HG03354 (cell line): ENCODE measurements at regions not wholly inside any gene's neighbourhood (a gene's known extent, or its start where the extent isn't known, plus 50 kb on each side); places are given as distances from the start of the nearest gene placed in this dataset.

ENCODE experiments used
- ATAC-seq: cut with Tn5 transposase; IDR thresholded peaks from one replicate; pipeline ENCODE4 v1.9.1; 2021; ENCODE audit warnings: mild to moderate bottlenecking; ENCODE audit not compliant: unreplicated experiment, poor library complexity, severe bottlenecking

- ATAC-seq = no peak
Measured at GRCh38 chr1:163777205-163777604, 455.5 kb downstream of the NUF2 start.

- no peak for ATAC-seq
Measured at GRCh38 chr1:163781146-163781545, 459.4 kb downstream of the NUF2 start.

GRCh38 chr1:163785868-163786405 lies 464.2 kb downstream of the NUF2 start:
- no peak for ATAC-seq

GRCh38 chr1:163789911-163790310 lies 468.2 kb downstream of the NUF2 start:
- no peak for ATAC-seq

GRCh38 chr1:163794551-163794950 lies 472.8 kb downstream of the NUF2 start:
- no peak for ATAC-seq

- no peak for ATAC-seq
Measured at GRCh38 chr1:163796394-163796821, 474.7 kb downstream of the NUF2 start.

GRCh38 chr1:163797816-163798215 lies 476.1 kb downstream of the NUF2 start:
- no peak for ATAC-seq

DNA sequence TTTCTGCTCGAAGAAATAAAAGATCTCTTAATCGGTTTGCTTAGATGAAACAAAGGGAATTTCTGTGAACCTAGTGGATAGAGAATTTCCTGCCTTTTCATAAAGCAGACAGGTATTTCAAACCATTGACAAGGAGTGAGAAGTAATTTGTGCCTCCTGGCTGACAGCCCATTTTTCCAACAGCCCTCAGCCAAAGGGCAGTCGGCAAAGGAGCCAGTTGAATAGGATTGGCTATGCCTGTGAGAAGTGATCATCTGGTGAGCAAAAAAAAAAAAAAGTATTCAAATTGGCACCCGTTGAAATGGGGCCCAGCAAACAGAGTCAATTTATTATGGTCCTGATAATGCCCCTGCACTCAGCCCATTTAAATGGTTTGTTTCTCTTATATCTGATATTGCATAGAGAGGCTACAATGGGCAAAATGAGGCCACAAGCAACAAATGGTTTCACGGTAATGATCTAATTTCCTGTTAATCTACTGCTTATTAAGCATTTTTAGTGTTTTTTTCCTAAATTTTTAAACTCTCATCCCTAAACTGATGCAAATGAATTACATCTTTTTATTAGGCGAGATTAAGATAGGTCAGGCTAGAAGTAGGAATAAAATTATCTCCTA lies 477.5 kb downstream of the NUF2 start:
- no peak for ATAC-seq

- ATAC-seq = no peak
Measured at GRCh38 chr1:163807331-163808049, 485.7 kb downstream of the NUF2 start.

- no peak for ATAC-seq
Measured at GRCh38 chr1:163813251-163813650, 491.5 kb downstream of the NUF2 start.

GRCh38 chr1:163820226-163820625 lies 498.5 kb downstream of the NUF2 start:
- ATAC-seq = no peak

GRCh38 chr1:163820766-163821165 lies 499.0 kb downstream of the NUF2 start:
- no peak for ATAC-seq

DNA sequence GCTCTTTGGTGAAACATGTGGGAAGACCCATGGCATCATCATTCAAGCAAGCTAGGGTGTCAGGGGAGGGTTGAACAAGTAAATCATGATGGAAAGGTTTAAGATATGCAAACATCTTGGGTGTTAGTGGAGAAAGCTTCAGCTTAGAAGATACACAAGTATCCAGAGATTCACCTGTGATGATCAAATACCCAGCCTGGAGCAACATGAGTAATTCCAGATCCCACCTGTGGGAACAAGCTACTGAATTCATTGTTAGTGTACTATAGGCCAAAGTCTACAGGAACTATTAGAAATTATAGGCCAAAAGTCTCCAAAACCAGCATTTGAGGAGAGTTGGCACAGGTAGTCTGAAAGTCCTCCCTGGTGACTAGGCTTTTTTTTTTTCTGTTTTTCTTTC lies 499.9 kb downstream of the NUF2 start:
- no peak for ATAC-seq

GRCh38 chr1:163823017-163823416 lies 501.3 kb downstream of the NUF2 start:
- no peak for ATAC-seq

DNA sequence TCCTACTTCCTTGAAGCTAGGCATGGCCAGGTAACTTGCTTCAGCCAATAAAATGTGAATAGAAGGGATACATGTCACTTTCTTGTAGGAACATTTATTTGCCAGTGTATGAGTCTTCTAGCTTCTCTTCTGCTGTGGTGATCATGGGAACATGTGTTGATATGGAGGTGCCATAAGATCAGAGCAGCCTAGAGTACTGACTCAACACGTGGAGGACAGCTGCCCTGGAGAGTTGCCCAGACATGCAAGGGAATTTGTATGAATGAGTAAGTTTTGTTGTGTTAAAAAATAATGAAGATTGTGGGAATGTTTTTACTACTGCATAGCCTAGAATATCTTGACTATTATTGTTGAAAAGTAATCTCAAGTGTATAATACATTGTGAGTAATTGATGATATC lies 502.3 kb downstream of the NUF2 start:
- ATAC-seq = no peak

GRCh38 chr1:163824490-163824889 lies 502.7 kb downstream of the NUF2 start:
- ATAC-seq = no peak

DNA sequence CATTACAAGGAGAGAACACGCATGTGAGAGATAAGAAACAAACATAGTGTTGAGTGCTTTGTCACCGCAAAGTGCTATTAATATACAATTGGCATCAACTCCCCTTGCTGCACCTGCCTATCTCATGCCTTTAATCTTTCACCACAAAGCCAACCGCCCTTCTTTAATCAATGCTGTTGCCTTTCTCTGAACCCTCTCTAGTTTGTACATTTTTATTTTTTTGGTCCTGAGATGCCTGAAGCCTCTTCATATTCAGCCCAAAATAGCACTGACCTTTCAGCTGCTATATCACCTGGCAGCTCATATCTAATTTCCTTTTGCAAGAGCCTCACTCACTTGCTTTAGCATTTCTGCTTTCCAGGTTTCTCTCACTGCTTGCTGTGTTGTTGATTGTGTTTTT lies 504.7 kb downstream of the NUF2 start:
- no peak for ATAC-seq

GRCh38 chr1:163834778-163835177 lies 513.0 kb downstream of the NUF2 start:
- no peak for ATAC-seq

DNA sequence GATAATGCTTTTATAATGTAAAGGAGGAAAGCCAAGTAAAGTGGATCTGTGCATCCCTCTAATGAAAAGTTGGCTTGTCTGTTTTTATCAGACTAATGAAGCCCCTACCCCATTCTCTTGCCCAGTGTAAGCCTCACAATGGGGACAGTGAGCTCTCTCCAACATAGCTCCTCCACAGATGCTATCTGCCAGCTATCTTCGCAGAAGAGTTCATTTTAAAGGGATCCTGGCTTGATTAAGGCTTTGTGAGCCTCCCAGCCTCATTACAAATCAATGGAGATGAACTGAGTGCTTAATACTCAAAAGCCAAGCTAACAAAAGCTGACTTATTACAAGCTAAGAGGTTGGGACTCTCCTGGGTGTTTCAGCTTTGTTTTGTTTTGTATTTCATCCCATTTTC lies 514.7 kb downstream of the NUF2 start:
- ATAC-seq = no peak

DNA sequence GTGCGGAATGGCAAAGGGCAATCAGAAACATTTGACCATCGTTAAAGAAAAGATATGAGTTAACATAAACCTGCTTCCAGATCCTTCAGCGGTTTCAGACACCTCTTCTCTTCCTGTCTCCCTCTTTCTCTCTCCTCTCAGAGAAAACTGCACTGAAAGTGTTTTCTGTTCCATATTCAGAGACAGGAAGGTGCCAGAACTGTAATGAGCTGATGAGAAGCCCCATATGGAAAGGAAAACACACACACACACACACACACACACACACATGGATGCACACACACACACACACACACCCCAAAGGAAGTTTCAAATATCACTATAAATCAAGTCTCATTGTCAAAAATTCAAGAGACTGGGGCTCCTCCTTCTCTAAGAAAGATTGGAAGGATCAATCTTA lies 515.5 kb downstream of the NUF2 start:
- ATAC-seq = no peak

GRCh38 chr1:163842571-163842970 lies 520.8 kb downstream of the NUF2 start:
- no peak for ATAC-seq
